Activated T-cell treated with anti-CD3 and anti-CD28 coated beads, Interleukin-2, amount 50 U/mL, for 48 hours (primary cell): ENCODE measurements at regions not wholly inside any gene's neighbourhood (a gene's known extent, or its start where the extent isn't known, plus 50 kb on each side); places are given as distances from the start of the nearest gene placed in this dataset.
"Not testable (repeated sequence)": the region's sequence is repeated elsewhere in the genome, so short reads cannot be mapped to it uniquely, and the experiment has no call there.

Experiments used
- DNase-seq, 2 experiments: peaks; one replicate each; pipeline ENCODE4 v3.0.0-alpha.2; 2020

GRCh38 chr9:71504636-71505035, 263.7 kb downstream of the CEMIP2 start:
- no peak for DNase-seq

- no peak for DNase-seq
These were observed 269.6 kb downstream of the CEMIP2 start for GRCh38 chr9:71498691-71499090.

- DNase-seq = no peak
These were observed 277.5 kb downstream of the CEMIP2 start for GRCh38 chr9:71490810-71491209.

- DNase-seq = no peak
These were observed 281.3 kb downstream of the CEMIP2 start for GRCh38 chr9:71487061-71487460.

GRCh38 chr9:71485326-71485725, 283.0 kb downstream of the CEMIP2 start:
- DNase-seq = no peak

- DNase-seq = no peak
These were observed 284.9 kb downstream of the CEMIP2 start for GRCh38 chr9:71483436-71483835.

GRCh38 chr9:71479621-71480020, 288.7 kb downstream of the CEMIP2 start:
- DNase-seq = no peak

GRCh38 chr9:71472400-71472799, 295.9 kb downstream of the CEMIP2 start:
- no peak for DNase-seq

- DNase-seq = no peak
These were observed 302.9 kb downstream of the CEMIP2 start for GRCh38 chr9:71465392-71465791.

GRCh38 chr9:71459082-71459481, 309.2 kb downstream of the CEMIP2 start:
- DNase-seq = no peak

GRCh38 chr9:71446473-71447411, 321.6 kb downstream of the CEMIP2 start:
- DNase-seq = peak; percentile 57 to 60

- DNase-seq = no peak
These were observed 322.2 kb downstream of the CEMIP2 start for GRCh38 chr9:71446106-71446472.

- no peak for DNase-seq
These were observed 321.5 kb upstream of the TRPM3 start for GRCh38 chr9:71442937-71443336.

GRCh38 chr9:71441266-71441665, 319.8 kb upstream of the TRPM3 start:
- no peak for DNase-seq

- DNase-seq = no peak
These were observed 310.5 kb upstream of the TRPM3 start for GRCh38 chr9:71431931-71432330.

GRCh38 chr9:71407341-71407740, 285.9 kb upstream of the TRPM3 start:
- not testable (repeated sequence) for DNase-seq

- no peak for DNase-seq
These were observed 281.7 kb upstream of the TRPM3 start for GRCh38 chr9:71403106-71403505.

GRCh38 chr9:71393005-71393404, 271.6 kb upstream of the TRPM3 start:
- DNase-seq = no peak

GRCh38 chr9:71384343-71384742, 262.9 kb upstream of the TRPM3 start:
- no peak for DNase-seq

GRCh38 chr9:71383308-71383940, 262.0 kb upstream of the TRPM3 start:
- no peak for DNase-seq

- DNase-seq = no peak
These were observed 246.7 kb upstream of the TRPM3 start for GRCh38 chr9:71368157-71368556.

GRCh38 chr9:71364186-71364955, 242.9 kb upstream of the TRPM3 start:
- DNase-seq = no peak

GRCh38 chr9:71363286-71363961, 242.0 kb upstream of the TRPM3 start:
- no peak for DNase-seq
